WERI-Rb-1 (cell line): ENCODE measurements at regions not wholly inside any gene's neighbourhood (a gene's known extent, or its start where the extent isn't known, plus 50 kb on each side); places are given as distances from the start of the nearest gene placed in this dataset.

Experiments
- DNase-seq: peaks from one replicate; pipeline ENCODE4 v3.0.0-alpha.2; 2020
- H3K27ac ChIP-seq: fragments of 250-450 bp; sonication (Bioruptor Pico); 2 replicates; pipeline ENCODE4 v1.5.1; 2020; ENCODE audit warnings: mild to moderate bottlenecking, moderate library complexity
- H3K27me3 ChIP-seq: fragments of 250-450 bp; sonication (Bioruptor Pico); 2 replicates; pipeline ENCODE4 v1.5.1; 2021; ENCODE audit warnings: mild to moderate bottlenecking, low read depth, moderate library complexity; ENCODE audit not compliant: insufficient read depth, severe bottlenecking
- H3K36me3 ChIP-seq: fragments of 250-450 bp; sonication (Bioruptor Pico); 2 replicates; pipeline ENCODE4 v1.5.1; 2020; ENCODE audit warnings: mild to moderate bottlenecking, moderate library complexity
- H3K4me3 ChIP-seq: 2 replicates; pipeline ENCODE4 v1.5.1; 2011; ENCODE audit warnings: low read depth, mild to moderate bottlenecking, control low read depth, low read length
- H3K9me3 ChIP-seq: fragments of 250-450 bp; sonication (Bioruptor Pico); 2 replicates; pipeline ENCODE4 v1.5.1; 2021; ENCODE audit warnings: mild to moderate bottlenecking, moderate library complexity; ENCODE audit not compliant: severe bottlenecking
- TF ChIP-seq, protein P1 (sequence below): IDR thresholded peaks from 2 replicates; pipeline ENCODE4 v1.5.1; 2011; ENCODE audit warnings: low read depth, mild to moderate bottlenecking, control low read depth, inconsistent platforms, low read length

GRCh38 chr2:7454592-7454991, 537.4 kb downstream of the RNF144A start:
- no peak for DNase-seq
- no peaks in the 10 kb centered on the region for H3K27me3 ChIP-seq
- no peak overlapping the region for H3K27ac ChIP-seq
- TF ChIP-seq, protein P1, sequence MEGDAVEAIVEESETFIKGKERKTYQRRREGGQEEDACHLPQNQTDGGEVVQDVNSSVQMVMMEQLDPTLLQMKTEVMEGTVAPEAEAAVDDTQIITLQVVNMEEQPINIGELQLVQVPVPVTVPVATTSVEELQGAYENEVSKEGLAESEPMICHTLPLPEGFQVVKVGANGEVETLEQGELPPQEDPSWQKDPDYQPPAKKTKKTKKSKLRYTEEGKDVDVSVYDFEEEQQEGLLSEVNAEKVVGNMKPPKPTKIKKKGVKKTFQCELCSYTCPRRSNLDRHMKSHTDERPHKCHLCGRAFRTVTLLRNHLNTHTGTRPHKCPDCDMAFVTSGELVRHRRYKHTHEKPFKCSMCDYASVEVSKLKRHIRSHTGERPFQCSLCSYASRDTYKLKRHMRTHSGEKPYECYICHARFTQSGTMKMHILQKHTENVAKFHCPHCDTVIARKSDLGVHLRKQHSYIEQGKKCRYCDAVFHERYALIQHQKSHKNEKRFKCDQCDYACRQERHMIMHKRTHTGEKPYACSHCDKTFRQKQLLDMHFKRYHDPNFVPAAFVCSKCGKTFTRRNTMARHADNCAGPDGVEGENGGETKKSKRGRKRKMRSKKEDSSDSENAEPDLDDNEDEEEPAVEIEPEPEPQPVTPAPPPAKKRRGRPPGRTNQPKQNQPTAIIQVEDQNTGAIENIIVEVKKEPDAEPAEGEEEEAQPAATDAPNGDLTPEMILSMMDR: no peak
- no peak overlapping the region for H3K4me3 ChIP-seq
- no peaks in the 10 kb centered on the region for H3K36me3 ChIP-seq
- H3K9me3 ChIP-seq: no peaks in the 10 kb centered on the region

- H3K9me3 ChIP-seq: no peaks in the 10 kb centered on the region
- TF ChIP-seq, protein P1: no peak
- no peaks in the 10 kb centered on the region for H3K36me3 ChIP-seq
- no peak overlapping the region for H3K4me3 ChIP-seq
- no peak for DNase-seq
- H3K27ac ChIP-seq: no peak overlapping the region
- H3K27me3 ChIP-seq: no peaks in the 10 kb centered on the region
Measured at GRCh38 chr2:7456762-7457161, 539.5 kb downstream of the RNF144A start.

DNA sequence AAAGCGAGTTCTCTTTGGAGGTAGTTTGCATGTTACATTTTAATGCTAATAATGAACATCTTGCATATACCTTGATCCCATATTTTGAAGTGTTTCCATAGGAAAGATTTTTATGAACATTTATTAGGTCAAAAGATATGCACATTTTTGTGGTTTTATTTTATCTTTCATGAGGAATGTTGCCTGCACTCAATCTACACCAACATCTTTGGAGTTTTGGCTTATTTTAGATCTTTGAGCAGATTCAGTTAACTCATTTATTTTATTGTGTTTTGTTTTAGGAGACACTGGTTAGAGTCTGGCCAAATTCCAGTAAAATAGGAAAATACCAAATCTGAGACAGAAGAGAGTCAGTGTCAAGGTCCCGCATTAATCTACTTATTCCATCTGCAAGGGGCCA, 540.9 kb downstream of the RNF144A start:
- Histone ChIP-seq H3K27me3 (no peaks in the 10 kb centered on the region), H3K9me3 (no peaks in the 10 kb centered on the region), H3K4me3 (no peak overlapping the region), H3K36me3 (no peaks in the 10 kb centered on the region), H3K27ac (no peak overlapping the region)
- TF ChIP-seq, protein P1: no peak
- DNase-seq: no peak

GRCh38 chr2:7467782-7468447, 550.7 kb downstream of the RNF144A start:
- Histone ChIP-seq H3K4me3 (no peak overlapping the region), H3K9me3 (no peaks in the 10 kb centered on the region), H3K27me3 (no peaks in the 10 kb centered on the region), H3K36me3 (no peaks in the 10 kb centered on the region), H3K27ac (no peak overlapping the region)
- TF ChIP-seq, protein P1: no peak
- DNase-seq: no peak

DNA sequence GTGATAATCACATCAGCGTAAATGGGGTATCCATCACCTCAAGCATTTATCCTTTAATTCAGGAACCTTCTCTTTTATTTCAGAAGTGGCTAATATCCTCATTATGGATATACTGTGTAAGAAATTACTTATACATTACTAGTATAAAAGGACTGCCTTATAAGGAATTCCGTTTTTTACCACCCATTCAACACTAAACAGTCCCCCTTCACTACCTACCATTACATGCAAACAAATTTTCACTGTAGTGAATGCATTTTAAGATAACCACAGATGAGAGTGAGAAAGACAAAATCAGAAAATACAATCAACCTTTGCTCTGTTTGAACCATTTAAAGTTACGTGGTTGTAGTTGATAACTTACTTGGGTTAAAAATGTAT, 551.2 kb downstream of the RNF144A start:
- Histone ChIP-seq H3K27ac (no peak overlapping the region), H3K36me3 (no peaks in the 10 kb centered on the region)
- TF ChIP-seq, protein P1: no peak

GRCh38 chr2:7468955-7469354, 551.7 kb downstream of the RNF144A start:
- no peaks in the 10 kb centered on the region for H3K9me3 ChIP-seq
- no peak overlapping the region for H3K4me3 ChIP-seq
- DNase-seq: no peak
- H3K36me3 ChIP-seq: no peaks in the 10 kb centered on the region
- H3K27ac ChIP-seq: no peak overlapping the region
- H3K27me3 ChIP-seq: no peaks in the 10 kb centered on the region
- TF ChIP-seq, protein P1: no peak

More for the DNA sequence above, 551.2 kb downstream of the RNF144A start:
- H3K4me3 ChIP-seq: no peak overlapping the region
- DNase-seq: no peak
- no peaks in the 10 kb centered on the region for H3K27me3 ChIP-seq
- H3K9me3 ChIP-seq: no peaks in the 10 kb centered on the region
